ENCODE measurements at regions not wholly inside any gene's neighbourhood (a gene's known extent, or its start where the extent isn't known, plus 50 kb on each side); places are given as distances from the start of the nearest gene placed in this dataset.
"Not testable (repeated sequence)": the region's sequence is repeated elsewhere in the genome, so short reads cannot be mapped to it uniquely, and the experiment has no call there.

GRCh38 chr1:43108080-43108479 lies 64.0 kb downstream of the EBNA1BP2 start:
- no peak for DNase-seq (ENCODE audit: low read depth)
- no peak for TF ChIP-seq CTCF (IDR thresholded peaks at IDR 0.05; ENCODE audit: low read depth, low read length, missing control alignments)
- no peak overlapping the region for H3K4me3 ChIP-seq (ENCODE audit: low read depth, low read length)

GRCh38 chr1:43107664-43108063 lies 64.4 kb downstream of the EBNA1BP2 start:
- TF ChIP-seq CTCF (IDR thresholded peaks at IDR 0.05; ENCODE audit: low read depth, low read length, missing control alignments): no peak
- DNase-seq (ENCODE audit: low read depth): no peak
- H3K4me3 ChIP-seq (ENCODE audit: low read depth, low read length): no peak overlapping the region

- no peak overlapping the region for H3K4me3 ChIP-seq (ENCODE audit: low read depth, low read length)
- DNase-seq (ENCODE audit: low read depth): no peak
- no peak for TF ChIP-seq CTCF (IDR thresholded peaks at IDR 0.05; ENCODE audit: low read depth, low read length, missing control alignments)
Observed at GRCh38 chr1:43104027-43104763, 67.9 kb downstream of the EBNA1BP2 start.

- no peak overlapping the region for H3K4me3 ChIP-seq (ENCODE audit: low read depth, low read length)
- TF ChIP-seq CTCF (IDR thresholded peaks at IDR 0.05; ENCODE audit: low read depth, low read length, missing control alignments): no peak
- DNase-seq (ENCODE audit: low read depth): no peak
Observed at GRCh38 chr1:43101061-43101460, 71.0 kb downstream of the EBNA1BP2 start.

GRCh38 chr1:43098200-43098599 lies 73.9 kb downstream of the EBNA1BP2 start:
- no peak overlapping the region for H3K4me3 ChIP-seq (ENCODE audit: low read depth, low read length)
- no peak for TF ChIP-seq CTCF (IDR thresholded peaks at IDR 0.05; ENCODE audit: low read depth, low read length, missing control alignments)
- DNase-seq (ENCODE audit: low read depth): no peak

- not testable (repeated sequence) for H3K4me3 ChIP-seq (ENCODE audit: low read depth, low read length); DNase-seq (ENCODE audit: low read depth)
Observed at GRCh38 chr1:43096528-43096927, 75.6 kb downstream of the EBNA1BP2 start.

- not testable (repeated sequence) for H3K4me3 ChIP-seq (ENCODE audit: low read depth, low read length); DNase-seq (ENCODE audit: low read depth)
Observed at GRCh38 chr1:43090812-43091211, 81.3 kb downstream of the EBNA1BP2 start.

- not testable (repeated sequence) for DNase-seq (ENCODE audit: low read depth); H3K4me3 ChIP-seq (ENCODE audit: low read depth, low read length)
Observed at GRCh38 chr1:43090157-43090556, 81.9 kb downstream of the EBNA1BP2 start.

All from GM12864 (cell line).